HepG2 (cell line): ENCODE measurements at regions not wholly inside any gene's neighbourhood (a gene's known extent, or its start where the extent isn't known, plus 50 kb on each side); places are given as distances from the start of the nearest gene placed in this dataset.

Source experiments
- MXD3 ChIP-seq: IDR thresholded peaks from 2 replicates; pipeline ENCODE4 v1.6.1; 2016; ENCODE audit warnings: mild to moderate bottlenecking, missing biosample characterization, missing genetic modification reagents
- POLR2A ChIP-seq, 2 experiments: IDR thresholded peaks; 2 replicates each; pipeline ENCODE4 v1.6.1; 2011; ENCODE audit warnings: low read depth in 2 of 2, low read length in 2 of 2, mild to moderate bottlenecking in 1 of 2, moderate library complexity in 1 of 2; ENCODE audit not compliant: insufficient read depth in 1 of 2

DNA sequence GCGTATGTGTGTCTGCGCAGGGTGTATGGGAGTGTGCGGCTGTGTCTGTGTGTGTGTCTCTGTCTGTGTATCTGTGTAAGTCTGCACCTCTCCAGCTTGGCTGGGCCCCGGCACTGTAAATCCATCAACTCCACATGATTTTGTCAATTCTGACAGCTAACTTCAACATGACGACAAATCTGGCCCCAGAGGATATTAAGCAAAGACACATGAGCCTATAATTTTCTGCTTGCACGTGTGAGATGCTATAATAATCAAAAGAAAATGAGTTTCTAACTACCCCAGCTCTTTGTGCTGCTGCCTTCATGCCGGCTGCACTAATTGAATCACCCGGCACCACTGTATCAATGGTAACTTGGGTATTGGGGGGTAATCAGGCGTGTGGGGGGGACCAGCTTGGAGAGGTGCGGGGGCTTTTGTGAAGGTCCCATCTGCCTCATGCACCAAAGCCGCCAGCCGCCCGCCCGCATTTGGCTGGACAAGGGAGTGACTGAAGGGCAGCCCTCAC, 57.6 kb upstream of the LHX1 start:
- TF ChIP-seq MXD3 (CRISPR knock-in tag) = no peak
- no peak for TF ChIP-seq POLR2A (IDR thresholded peaks at IDR 0.05; ENCODE audit: insufficient read depth in 1 of 2, low read depth in 2 of 2, low read length in 2 of 2)
